ENCODE measurements at regions not wholly inside any gene's neighbourhood (a gene's known extent, or its start where the extent isn't known, plus 50 kb on each side); places are given as distances from the start of the nearest gene placed in this dataset.

DNA sequence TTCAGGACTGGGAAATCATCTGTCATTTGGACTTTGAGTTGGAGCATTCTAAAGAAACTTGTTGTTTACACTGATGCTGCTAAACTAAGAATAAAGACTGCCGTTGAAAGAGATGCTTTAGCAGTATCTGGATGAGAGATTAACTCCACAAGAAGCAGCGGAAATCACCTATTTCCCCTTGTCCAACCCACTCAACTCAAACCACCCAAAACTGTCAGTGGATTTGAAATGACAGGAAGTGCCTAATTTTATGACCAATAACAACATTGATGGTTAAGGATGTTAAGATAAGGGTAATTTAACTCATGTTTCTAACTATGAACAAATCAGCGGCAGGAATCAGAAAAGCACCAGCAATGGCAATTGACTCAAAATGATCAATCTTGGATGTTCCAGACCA is 110.8 kb upstream of the NR2F2 start:
- TF ChIP-seq Cebpa-rat (IDR thresholded peaks at IDR 0.05): no peak
- Histone ChIP-seq H3K4me3 (no peak overlapping the region), H3K27ac (no peak overlapping the region), H3K27me3 (no peaks in the 10 kb centered on the region), H3K4me1 (no peaks in the 10 kb centered on the region), H3K9ac (no peak overlapping the region), H3K4me2 (no peak overlapping the region), H4K20me1 (no peaks in the 10 kb centered on the region), H3K36me3 (no peaks in the 10 kb centered on the region), H3K9me3 (no peaks in the 10 kb centered on the region)

- TF ChIP-seq Cebpa-rat (IDR thresholded peaks at IDR 0.05): no peak
- Histone ChIP-seq H3K4me1 (no peaks in the 10 kb centered on the region), H3K4me2 (no peak overlapping the region), H3K27ac (no peak overlapping the region), H4K20me1 (no peaks in the 10 kb centered on the region), H3K9me3 (no peaks in the 10 kb centered on the region), H3K4me3 (no peak overlapping the region), H3K27me3 (no peaks in the 10 kb centered on the region), H3K36me3 (no peaks in the 10 kb centered on the region), H3K9ac (no peak overlapping the region)
Observed at GRCh38 chr15:96220657-96221056, 109.8 kb upstream of the NR2F2 start.

- TF ChIP-seq Cebpa-rat (IDR thresholded peaks at IDR 0.05): no peak
- Histone ChIP-seq H3K9me3 (no peaks in the 10 kb centered on the region), H3K27ac (no peak overlapping the region), H3K27me3 (no peaks in the 10 kb centered on the region), H3K4me2 (no peak overlapping the region), H4K20me1 (no peaks in the 10 kb centered on the region), H3K4me1 (no peaks in the 10 kb centered on the region), H3K9ac (no peak overlapping the region), H3K4me3 (no peak overlapping the region), H3K36me3 (no peaks in the 10 kb centered on the region)
Observed at GRCh38 chr15:96222981-96223380, 107.5 kb upstream of the NR2F2 start.

DNA sequence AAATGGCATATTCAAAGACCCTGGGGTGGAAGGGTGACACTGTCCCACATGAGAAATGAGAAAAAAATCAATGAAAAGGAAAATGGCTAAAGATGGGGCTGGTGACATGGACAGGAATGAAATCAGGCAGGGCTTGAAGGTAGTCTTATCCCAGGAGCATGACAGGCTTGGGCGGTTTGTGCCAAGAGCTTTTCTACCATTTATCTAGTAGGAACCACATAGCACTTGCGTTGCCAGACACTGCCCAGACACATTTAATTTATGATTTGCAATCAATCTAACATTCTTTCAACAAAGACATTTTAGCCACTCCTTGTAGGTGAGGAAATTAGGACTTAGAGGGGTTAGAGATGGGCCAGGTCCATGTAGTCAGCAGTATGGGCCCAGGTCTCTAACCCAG is 106.6 kb upstream of the NR2F2 start:
- no peak for TF ChIP-seq Cebpa-rat (IDR thresholded peaks at IDR 0.05)
- no peaks in the 10 kb centered on the region for H3K36me3 ChIP-seq
- no peak overlapping the region for H3K4me2 ChIP-seq
- H3K27me3 ChIP-seq: no peaks in the 10 kb centered on the region
- no peaks in the 10 kb centered on the region for H3K4me1 ChIP-seq
- no peak overlapping the region for H3K27ac ChIP-seq
- H3K9me3 ChIP-seq: no peaks in the 10 kb centered on the region
- H3K9ac ChIP-seq: no peak overlapping the region
- H4K20me1 ChIP-seq: no peaks in the 10 kb centered on the region
- H3K4me3 ChIP-seq: no peak overlapping the region

- Histone ChIP-seq H3K9ac (no peak overlapping the region), H3K9me3 (no peaks in the 10 kb centered on the region), H3K4me1 (no peaks in the 10 kb centered on the region), H3K36me3 (no peaks in the 10 kb centered on the region), H4K20me1 (no peaks in the 10 kb centered on the region), H3K27me3 (no peaks in the 10 kb centered on the region), H3K4me2 (no peak overlapping the region), H3K4me3 (no peak overlapping the region), H3K27ac (no peak overlapping the region)
- TF ChIP-seq Cebpa-rat (IDR thresholded peaks at IDR 0.05): no peak
Observed at GRCh38 chr15:96225642-96226259, 104.7 kb upstream of the NR2F2 start.

GRCh38 chr15:96230526-96231181 is 99.8 kb upstream of the NR2F2 start:
- Histone ChIP-seq H4K20me1 (no peaks in the 10 kb centered on the region), H3K4me3 (no peak overlapping the region), H3K36me3 (no peaks in the 10 kb centered on the region), H3K9ac (no peak overlapping the region), H3K4me1 (no peaks in the 10 kb centered on the region), H3K27ac (no peak overlapping the region), H3K9me3 (no peaks in the 10 kb centered on the region), H3K4me2 (no peak overlapping the region), H3K27me3 (no peaks in the 10 kb centered on the region)
- TF ChIP-seq Cebpa-rat (IDR thresholded peaks at IDR 0.05): no peak

GRCh38 chr15:96232335-96232734 is 98.2 kb upstream of the NR2F2 start:
- Histone ChIP-seq H3K27ac (no peak overlapping the region), H3K4me3 (no peak overlapping the region)

DNA sequence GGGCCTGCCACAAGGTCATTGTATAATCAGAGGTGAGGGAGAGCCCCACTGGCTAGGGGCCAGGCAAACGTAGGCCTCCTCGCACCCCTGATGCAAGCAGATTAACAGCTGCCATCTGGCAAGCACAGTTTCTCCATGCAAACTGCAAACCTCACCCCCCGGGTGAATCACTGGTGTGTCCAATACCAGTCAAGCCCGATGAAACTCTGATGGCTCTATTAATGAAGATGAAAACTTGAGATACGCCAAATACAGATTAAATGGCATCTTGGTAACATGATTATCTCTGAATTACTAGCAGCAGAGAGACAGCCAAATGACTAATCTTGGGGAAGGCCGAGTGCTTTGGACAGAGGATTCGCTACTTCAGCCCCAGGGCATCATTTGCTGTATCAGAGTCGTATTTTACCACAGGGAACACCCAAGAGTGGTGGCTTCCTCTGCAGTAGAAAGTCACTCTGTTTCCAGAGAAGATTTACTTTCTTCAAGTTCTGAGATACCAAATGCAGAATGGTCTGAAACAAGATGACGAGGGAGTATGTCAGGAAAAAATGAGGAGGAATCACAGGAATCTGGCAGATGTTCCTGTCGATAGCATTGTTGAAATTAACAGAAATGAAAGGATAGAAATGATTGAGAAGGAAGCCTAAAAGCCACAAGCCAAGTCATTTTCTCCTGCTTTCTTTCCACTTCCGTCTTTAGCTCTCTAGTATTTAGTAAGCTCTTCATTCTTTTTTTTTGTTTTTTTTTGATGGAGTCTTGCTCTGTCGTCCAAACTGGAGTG is 96.2 kb upstream of the NR2F2 start:
- Histone ChIP-seq H3K4me3 (no peak overlapping the region), H3K9me3 (no peaks in the 10 kb centered on the region), H3K9ac (no peak overlapping the region), H3K36me3 (no peaks in the 10 kb centered on the region), H3K4me2 (no peak overlapping the region), H4K20me1 (no peaks in the 10 kb centered on the region), H3K4me1 (no peaks in the 10 kb centered on the region), H3K27ac (no peak overlapping the region), H3K27me3 (no peaks in the 10 kb centered on the region)
- TF ChIP-seq Cebpa-rat (IDR thresholded peaks at IDR 0.05): no peak

More at GRCh38 chr15:96232335-96232734, 98.2 kb upstream of the NR2F2 start:
- Histone ChIP-seq H3K9me3 (no peaks in the 10 kb centered on the region), H3K9ac (no peak overlapping the region), H3K4me2 (no peak overlapping the region), H3K27me3 (no peaks in the 10 kb centered on the region), H4K20me1 (no peaks in the 10 kb centered on the region), H3K36me3 (no peaks in the 10 kb centered on the region), H3K4me1 (no peaks in the 10 kb centered on the region)
- no peak for TF ChIP-seq Cebpa-rat (IDR thresholded peaks at IDR 0.05)

DNA sequence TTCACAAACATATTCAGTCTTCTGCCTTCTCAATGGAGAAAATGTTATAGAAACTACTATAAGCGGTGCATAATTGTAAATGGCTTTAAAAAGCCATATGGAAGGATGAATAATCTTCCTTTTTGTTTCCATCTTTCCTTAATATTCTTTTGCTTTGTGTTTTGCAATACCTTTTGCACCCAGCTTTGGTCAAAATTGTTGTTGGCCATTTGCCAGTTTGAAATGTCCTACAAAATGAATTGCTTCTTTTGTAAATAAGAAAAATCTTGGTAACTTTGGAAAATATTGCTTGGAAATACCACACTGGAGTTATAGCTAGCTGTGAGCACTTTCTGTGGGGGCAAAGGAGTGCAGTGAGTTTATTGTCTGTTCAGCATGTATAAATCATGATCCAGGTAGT is 93.5 kb upstream of the NR2F2 start:
- no peak for TF ChIP-seq Cebpa-rat (IDR thresholded peaks at IDR 0.05)
- no peaks in the 10 kb centered on the region for H3K27me3 ChIP-seq
- no peak overlapping the region for H3K4me3 ChIP-seq
- no peaks in the 10 kb centered on the region for H3K36me3 ChIP-seq
- no peak overlapping the region for H3K4me2 ChIP-seq
- H3K4me1 ChIP-seq: no peaks in the 10 kb centered on the region
- no peaks in the 10 kb centered on the region for H3K9me3 ChIP-seq
- H4K20me1 ChIP-seq: no peaks in the 10 kb centered on the region
- H3K27ac ChIP-seq: no peak overlapping the region
- no peak overlapping the region for H3K9ac ChIP-seq

- Histone ChIP-seq H3K9ac (no peak overlapping the region), H3K27me3 (no peaks in the 10 kb centered on the region), H3K27ac (no peak overlapping the region), H3K4me3 (no peak overlapping the region), H3K36me3 (no peaks in the 10 kb centered on the region), H3K4me1 (no peaks in the 10 kb centered on the region), H3K9me3 (no peaks in the 10 kb centered on the region), H4K20me1 (no peaks in the 10 kb centered on the region), H3K4me2 (no peak overlapping the region)
- no peak for TF ChIP-seq Cebpa-rat (IDR thresholded peaks at IDR 0.05)
Observed at GRCh38 chr15:96242761-96243160, 87.7 kb upstream of the NR2F2 start.

Measured in BLaER1 (cell line).